ENCODE measurements at regions not wholly inside any gene's neighbourhood (a gene's known extent, or its start where the extent isn't known, plus 50 kb on each side); places are given as distances from the start of the nearest gene placed in this dataset.

DNA sequence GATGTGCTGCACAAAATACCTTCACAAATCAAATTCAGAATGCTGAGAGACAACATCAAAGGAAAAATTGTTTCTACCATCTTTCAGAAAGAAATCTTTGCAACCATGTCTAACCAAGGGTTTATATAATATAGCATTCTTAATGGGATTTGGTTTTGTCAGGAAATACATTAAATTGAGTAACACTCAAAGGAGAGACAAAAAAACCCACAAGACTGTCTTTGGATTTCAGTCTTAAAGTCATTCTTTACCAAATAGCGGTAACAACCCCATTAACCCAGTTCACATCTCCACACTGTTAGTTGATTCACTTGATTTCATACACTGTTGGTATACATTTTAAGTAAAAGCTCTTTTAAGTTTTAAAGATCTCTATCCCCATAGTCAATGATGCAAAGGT is 145.7 kb upstream of the EDNRA start:
- no peaks in the 10 kb centered on the region for H3K9me2 ChIP-seq (replicated peaks; ENCODE audit: insufficient read depth, low read length)
- no peaks in the 10 kb centered on the region for H3K36me3 ChIP-seq (ENCODE audit: low read length)
- TF ChIP-seq, protein P1, sequence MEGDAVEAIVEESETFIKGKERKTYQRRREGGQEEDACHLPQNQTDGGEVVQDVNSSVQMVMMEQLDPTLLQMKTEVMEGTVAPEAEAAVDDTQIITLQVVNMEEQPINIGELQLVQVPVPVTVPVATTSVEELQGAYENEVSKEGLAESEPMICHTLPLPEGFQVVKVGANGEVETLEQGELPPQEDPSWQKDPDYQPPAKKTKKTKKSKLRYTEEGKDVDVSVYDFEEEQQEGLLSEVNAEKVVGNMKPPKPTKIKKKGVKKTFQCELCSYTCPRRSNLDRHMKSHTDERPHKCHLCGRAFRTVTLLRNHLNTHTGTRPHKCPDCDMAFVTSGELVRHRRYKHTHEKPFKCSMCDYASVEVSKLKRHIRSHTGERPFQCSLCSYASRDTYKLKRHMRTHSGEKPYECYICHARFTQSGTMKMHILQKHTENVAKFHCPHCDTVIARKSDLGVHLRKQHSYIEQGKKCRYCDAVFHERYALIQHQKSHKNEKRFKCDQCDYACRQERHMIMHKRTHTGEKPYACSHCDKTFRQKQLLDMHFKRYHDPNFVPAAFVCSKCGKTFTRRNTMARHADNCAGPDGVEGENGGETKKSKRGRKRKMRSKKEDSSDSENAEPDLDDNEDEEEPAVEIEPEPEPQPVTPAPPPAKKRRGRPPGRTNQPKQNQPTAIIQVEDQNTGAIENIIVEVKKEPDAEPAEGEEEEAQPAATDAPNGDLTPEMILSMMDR (IDR thresholded peaks at IDR 0.05; ENCODE audit: insufficient read depth, low read length, poor library complexity, severe bottlenecking) = no peak
- TF ChIP-seq EZH2phosphoT487 (conservative IDR thresholded peaks at IDR 0.05; ENCODE audit: low read length) = no peak
- H3K27me3 ChIP-seq (ENCODE audit: low read length) = no peaks in the 10 kb centered on the region
- no peak overlapping the region for H3K4me2 ChIP-seq (ENCODE audit: low read depth, low read length, poor library complexity, severe bottlenecking)
- no peak overlapping the region for H3K9ac ChIP-seq (ENCODE audit: low read length)
- H4K20me1 ChIP-seq (ENCODE audit: low read depth, low read length) = no peaks in the 10 kb centered on the region
- H3K27ac ChIP-seq (ENCODE audit: low read depth, low read length) = no peak overlapping the region
- H3F3A ChIP-seq (ENCODE audit: insufficient read depth) = no peaks in the 10 kb centered on the region
- no peaks in the 10 kb centered on the region for H3K79me2 ChIP-seq (ENCODE audit: insufficient read depth, low read length)
- no peaks in the 10 kb centered on the region for H3K9me3 ChIP-seq (ENCODE audit: insufficient read depth, low read length)
- H2AFZ ChIP-seq (ENCODE audit: low read depth, low read length, severe bottlenecking) = no peak overlapping the region
- no peak overlapping the region for H3K4me3 ChIP-seq (ENCODE audit: insufficient read depth, low read length, poor library complexity, severe bottlenecking)

DNA sequence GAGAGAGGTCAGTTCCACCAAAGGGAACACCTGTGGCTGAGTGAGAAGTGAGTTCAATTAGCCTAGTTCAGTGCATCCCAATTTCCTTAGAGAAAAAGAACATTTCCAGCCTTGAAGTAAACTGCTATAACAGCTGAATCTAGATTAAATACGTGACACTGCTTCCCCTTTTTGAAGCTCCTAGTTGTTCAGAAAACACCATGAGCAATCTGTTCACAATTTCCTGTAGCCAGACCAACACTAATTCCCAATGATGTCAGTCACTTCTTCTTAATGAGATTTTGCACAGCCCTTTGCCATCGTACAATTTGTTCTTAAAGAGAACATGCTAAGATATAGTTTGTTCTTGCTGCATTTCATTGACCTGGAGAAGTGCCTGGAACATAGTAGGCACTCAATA is 144.6 kb upstream of the EDNRA start:
- Histone ChIP-seq H3K4me2 (ENCODE audit: low read depth, low read length, poor library complexity, severe bottlenecking) (no peak overlapping the region), H3K4me3 (ENCODE audit: insufficient read depth, low read length, poor library complexity, severe bottlenecking) (no peak overlapping the region), H4K20me1 (ENCODE audit: low read depth, low read length) (no peaks in the 10 kb centered on the region), H3K79me2 (ENCODE audit: insufficient read depth, low read length) (no peaks in the 10 kb centered on the region), H3K9me2 (replicated peaks; ENCODE audit: insufficient read depth, low read length) (no peaks in the 10 kb centered on the region), H3K27ac (ENCODE audit: low read depth, low read length) (no peak overlapping the region), H3K27me3 (ENCODE audit: low read length) (no peaks in the 10 kb centered on the region), H3K9ac (ENCODE audit: low read length) (no peak overlapping the region), H3K9me3 (ENCODE audit: insufficient read depth, low read length) (no peaks in the 10 kb centered on the region), H2AFZ (ENCODE audit: low read depth, low read length, severe bottlenecking) (no peak overlapping the region), H3F3A (ENCODE audit: insufficient read depth) (no peaks in the 10 kb centered on the region), H3K36me3 (ENCODE audit: low read length) (no peaks in the 10 kb centered on the region)
- TF ChIP-seq, protein P1 (IDR thresholded peaks at IDR 0.05; ENCODE audit: insufficient read depth, low read length, poor library complexity, severe bottlenecking) = no peak
- TF ChIP-seq EZH2phosphoT487 (conservative IDR thresholded peaks at IDR 0.05; ENCODE audit: low read length) = no peak

DNA sequence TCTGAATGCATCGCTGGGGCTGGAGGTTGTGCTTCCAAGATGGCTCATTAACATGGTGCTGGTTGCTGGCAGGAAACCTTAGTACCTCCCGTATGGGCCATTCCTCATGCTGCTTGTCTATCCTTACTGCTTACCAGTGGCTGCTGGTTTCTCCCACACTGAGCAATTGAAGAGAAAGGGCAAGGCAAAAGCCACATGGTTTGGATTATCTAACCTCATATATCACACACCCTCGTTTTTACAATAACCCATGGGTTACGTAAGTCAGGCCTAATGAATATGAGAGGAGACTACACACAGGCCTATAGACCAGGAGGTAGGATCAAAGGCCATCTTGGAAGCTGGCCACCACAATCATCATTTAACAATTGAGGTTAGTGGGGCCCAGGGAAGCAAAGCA is 141.8 kb upstream of the EDNRA start:
- no peak overlapping the region for H3K4me3 ChIP-seq (ENCODE audit: insufficient read depth, low read length, poor library complexity, severe bottlenecking)
- no peak overlapping the region for H3K9ac ChIP-seq (ENCODE audit: low read length)
- no peaks in the 10 kb centered on the region for H3K9me3 ChIP-seq (ENCODE audit: insufficient read depth, low read length)
- no peaks in the 10 kb centered on the region for H3K27me3 ChIP-seq (ENCODE audit: low read length)
- no peaks in the 10 kb centered on the region for H3F3A ChIP-seq (ENCODE audit: insufficient read depth)
- no peak overlapping the region for H3K27ac ChIP-seq (ENCODE audit: low read depth, low read length)
- no peaks in the 10 kb centered on the region for H4K20me1 ChIP-seq (ENCODE audit: low read depth, low read length)
- no peaks in the 10 kb centered on the region for H3K9me2 ChIP-seq (replicated peaks; ENCODE audit: insufficient read depth, low read length)
- H3K36me3 ChIP-seq (ENCODE audit: low read length) = no peaks in the 10 kb centered on the region
- no peaks in the 10 kb centered on the region for H3K79me2 ChIP-seq (ENCODE audit: insufficient read depth, low read length)
- H2AFZ ChIP-seq (ENCODE audit: low read depth, low read length, severe bottlenecking) = no peak overlapping the region
- TF ChIP-seq, protein P1 (IDR thresholded peaks at IDR 0.05; ENCODE audit: insufficient read depth, low read length, poor library complexity, severe bottlenecking) = no peak
- no peak for TF ChIP-seq EZH2phosphoT487 (conservative IDR thresholded peaks at IDR 0.05; ENCODE audit: low read length)
- H3K4me2 ChIP-seq (ENCODE audit: low read depth, low read length, poor library complexity, severe bottlenecking) = no peak overlapping the region

DNA sequence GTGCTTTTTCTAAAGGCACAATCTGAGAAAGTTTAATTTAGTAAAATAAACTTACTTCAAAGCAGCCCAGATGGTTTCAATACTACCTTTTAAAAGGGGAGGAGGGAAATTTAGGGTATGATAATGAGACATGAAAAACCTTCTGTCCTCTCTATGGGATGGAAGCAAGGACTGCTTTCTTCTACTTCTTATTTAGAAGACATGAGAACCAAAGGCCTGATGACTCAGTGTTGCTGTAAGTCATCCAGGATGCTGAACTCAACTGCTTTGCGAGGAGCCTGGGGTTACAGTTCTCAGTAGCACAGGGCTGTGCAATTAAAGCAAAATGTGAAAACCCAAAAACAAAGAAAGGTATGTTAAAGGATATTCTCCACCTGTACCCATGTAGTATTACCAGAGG is 140.8 kb upstream of the EDNRA start:
- TF ChIP-seq, protein P1 (IDR thresholded peaks at IDR 0.05; ENCODE audit: insufficient read depth, low read length, poor library complexity, severe bottlenecking) = no peak
- no peak for TF ChIP-seq EZH2phosphoT487 (conservative IDR thresholded peaks at IDR 0.05; ENCODE audit: low read length)

More for the DNA sequence above, 140.8 kb upstream of the EDNRA start:
- no peak overlapping the region for H3K9ac ChIP-seq (ENCODE audit: low read length)
- no peak overlapping the region for H3K27ac ChIP-seq (ENCODE audit: low read depth, low read length)
- H3K4me3 ChIP-seq (ENCODE audit: insufficient read depth, low read length, poor library complexity, severe bottlenecking) = no peak overlapping the region
- H3K79me2 ChIP-seq (ENCODE audit: insufficient read depth, low read length) = no peaks in the 10 kb centered on the region
- H4K20me1 ChIP-seq (ENCODE audit: low read depth, low read length) = no peaks in the 10 kb centered on the region
- no peaks in the 10 kb centered on the region for H3K9me2 ChIP-seq (replicated peaks; ENCODE audit: insufficient read depth, low read length)
- H3F3A ChIP-seq (ENCODE audit: insufficient read depth) = no peaks in the 10 kb centered on the region
- H3K4me2 ChIP-seq (ENCODE audit: low read depth, low read length, poor library complexity, severe bottlenecking) = no peak overlapping the region
- no peaks in the 10 kb centered on the region for H3K9me3 ChIP-seq (ENCODE audit: insufficient read depth, low read length)
- H3K36me3 ChIP-seq (ENCODE audit: low read length) = no peaks in the 10 kb centered on the region
- H3K27me3 ChIP-seq (ENCODE audit: low read length) = no peaks in the 10 kb centered on the region
- H2AFZ ChIP-seq (ENCODE audit: low read depth, low read length, severe bottlenecking) = no peak overlapping the region

Data from SU-DHL-6 (cell line).